Transverse colon (tissue), 4 donors: ENCODE measurements at regions not wholly inside any gene's neighbourhood (a gene's known extent, or its start where the extent isn't known, plus 50 kb on each side); places are given as distances from the start of the nearest gene placed in this dataset.

ENCODE experiments used
- DNase-seq: peaks from one replicate; pipeline ENCODE4 v3.0.0-alpha.2; 2019
- H3K27ac ChIP-seq, 4 donors: fragments of 200-600 bp; sonication (generic); 2 replicates each; pipeline ENCODE4 v1.5.1; 2016 to 2018; ENCODE audit warnings: inconsistent platforms in 4 of 4
- H3K27me3 ChIP-seq: fragments of 200-600 bp; sonication (generic); 2 replicates; pipeline ENCODE4 v1.5.1; 2017; ENCODE audit warnings: inconsistent platforms
- H3K36me3 ChIP-seq, 4 donors: fragments of 200-600 bp; sonication (generic); 2 replicates each; pipeline ENCODE4 v1.5.1; 2017 to 2019; ENCODE audit warnings: inconsistent platforms in 4 of 4
- H3K4me1 ChIP-seq, 4 donors: fragments of 200-600 bp; sonication (generic); 2 replicates each; pipeline ENCODE4 v1.5.1; 2017 to 2020; ENCODE audit warnings: inconsistent platforms in 4 of 4
- H3K4me3 ChIP-seq, 4 donors: fragments of 200-600 bp; sonication (generic); 1 replicate in 1 of 4; 2 replicates in 3 of 4; pipeline versions ENCODE4 v1.5.1 to v1.6.1; 2017 to 2019; ENCODE audit warnings: inconsistent platforms in 4 of 4
- H3K9me3 ChIP-seq, 2 donors: fragments of 200-600 bp; sonication (generic); 2 replicates each; pipeline ENCODE4 v1.5.1; 2017 to 2019; ENCODE audit warnings: inconsistent platforms in 2 of 2
- EP300 ChIP-seq: sonication (generic); formaldehyde crosslinking; IDR thresholded peaks from one replicate; pipeline ENCODE4 v1.6.1; 2017; ENCODE audit warnings: antibody characterized with exemption, low read depth
- POLR2A ChIP-seq: fragments of 450-650 bp; IDR thresholded peaks from one replicate; pipeline ENCODE4 v1.6.1; 2016; ENCODE audit warnings: antibody characterized with exemption, mild to moderate bottlenecking, moderate library complexity
- POLR2AphosphoS5 ChIP-seq, 3 donors: sonication (generic); formaldehyde crosslinking; IDR thresholded peaks; one replicate each; pipeline ENCODE4 v1.6.1; 2016; ENCODE audit warnings: antibody characterized with exemption in 3 of 3
- WGBS, 2 donors: methylation state at CpG; one replicate each; pipeline ENCODE4 v1.1.5; 2018; ENCODE audit warnings: low coverage in 1 of 2; 5-methylcytosine and 5-hydroxymethylcytosine counted together
- in situ Hi-C, 4 donors: fragments of 200-750 bp; cut with MboI; loops; one replicate each; pipeline versions ENCODE4 v1.15.0 to v1.15.1; 2017; ENCODE audit warnings: low sequenced_read_pairs in 3 of 4, low pct_ligation_motif_present in 1 of 4, low pct_unique_long_range_greater_than_20kb in 1 of 4
- intact Hi-C: fragments of 100-400 bp; cut with DNase I; formaldehyde crosslinking; loops from one replicate; pipeline ENCODE4 v1.15.1; 2023; ENCODE audit warnings: low total_unique reads
- TF ChIP-seq, protein P1 (sequence below), 5 experiments: fragments of 200-600 bp in 3 of 5; fragments of 450-650 bp in 2 of 5; sonication (generic) in 3 of 5; IDR thresholded peaks; 1 replicate in 2 of 5; 2 replicates in 3 of 5; pipeline ENCODE4 v1.5.1; 2016 to 2017; ENCODE audit warnings: antibody characterized with exemption in 5 of 5, inconsistent platforms in 3 of 5, mild to moderate bottlenecking in 2 of 5, moderate library complexity in 1 of 5

DNA sequence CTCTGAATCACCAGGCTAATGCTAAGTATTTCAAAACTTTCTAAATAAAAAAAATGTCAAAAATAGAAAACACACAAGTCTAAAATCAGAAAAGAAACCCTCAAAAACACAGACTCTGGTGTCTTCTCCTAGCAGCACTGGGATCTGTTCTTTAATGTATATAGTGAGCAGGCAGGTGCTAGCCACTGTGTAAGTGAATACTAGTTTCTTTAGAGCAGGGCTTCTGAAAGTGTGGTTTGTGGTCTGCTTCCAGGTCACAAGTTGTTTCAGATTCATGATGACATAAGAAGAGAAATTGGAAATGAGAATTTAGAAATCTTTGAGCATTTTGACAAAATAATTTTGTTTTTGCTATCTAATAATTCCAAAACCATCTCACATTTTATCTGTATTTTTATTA lies 763.1 kb downstream of the USP25 start:
- H3K27me3 ChIP-seq = no peaks in the 10 kb centered on the region
- H3K4me1 ChIP-seq = no peaks in the 10 kb centered on the region
- in situ Hi-C loops = no loop called here
- no peak overlapping the region for H3K4me3 ChIP-seq
- no peaks in the 10 kb centered on the region for H3K9me3 ChIP-seq
- intact Hi-C loops = no loop called here
- TF ChIP-seq EP300 (no peak), POLR2A (no peak), POLR2AphosphoS5 (IDR thresholded peaks at IDR 0.05) (no peak)
- TF ChIP-seq, protein P1, sequence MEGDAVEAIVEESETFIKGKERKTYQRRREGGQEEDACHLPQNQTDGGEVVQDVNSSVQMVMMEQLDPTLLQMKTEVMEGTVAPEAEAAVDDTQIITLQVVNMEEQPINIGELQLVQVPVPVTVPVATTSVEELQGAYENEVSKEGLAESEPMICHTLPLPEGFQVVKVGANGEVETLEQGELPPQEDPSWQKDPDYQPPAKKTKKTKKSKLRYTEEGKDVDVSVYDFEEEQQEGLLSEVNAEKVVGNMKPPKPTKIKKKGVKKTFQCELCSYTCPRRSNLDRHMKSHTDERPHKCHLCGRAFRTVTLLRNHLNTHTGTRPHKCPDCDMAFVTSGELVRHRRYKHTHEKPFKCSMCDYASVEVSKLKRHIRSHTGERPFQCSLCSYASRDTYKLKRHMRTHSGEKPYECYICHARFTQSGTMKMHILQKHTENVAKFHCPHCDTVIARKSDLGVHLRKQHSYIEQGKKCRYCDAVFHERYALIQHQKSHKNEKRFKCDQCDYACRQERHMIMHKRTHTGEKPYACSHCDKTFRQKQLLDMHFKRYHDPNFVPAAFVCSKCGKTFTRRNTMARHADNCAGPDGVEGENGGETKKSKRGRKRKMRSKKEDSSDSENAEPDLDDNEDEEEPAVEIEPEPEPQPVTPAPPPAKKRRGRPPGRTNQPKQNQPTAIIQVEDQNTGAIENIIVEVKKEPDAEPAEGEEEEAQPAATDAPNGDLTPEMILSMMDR (IDR thresholded peaks at IDR 0.05) = no peak
- H3K27ac ChIP-seq = no peak overlapping the region
- DNase-seq = no peak
- H3K36me3 ChIP-seq = no peaks in the 10 kb centered on the region

GRCh38 chr21:16496609-16497008 lies 766.8 kb downstream of the USP25 start:
- Histone ChIP-seq H3K27ac (no peak overlapping the region), H3K36me3 (no peaks in the 10 kb centered on the region), H3K27me3 (no peaks in the 10 kb centered on the region), H3K4me1 (no peaks in the 10 kb centered on the region), H3K9me3 (no peaks in the 10 kb centered on the region), H3K4me3 (no peak overlapping the region)
- no peak for DNase-seq
- intact Hi-C loops (no loop called here), in situ Hi-C loops (no loop called here)
- TF ChIP-seq EP300 (no peak), POLR2AphosphoS5 (IDR thresholded peaks at IDR 0.05) (no peak), POLR2A (no peak)
- TF ChIP-seq, protein P1 (IDR thresholded peaks at IDR 0.05) = no peak
- 77 to 79% methylated on average over 2 of the region's 2 CpGs for WGBS, 2 donors

DNA sequence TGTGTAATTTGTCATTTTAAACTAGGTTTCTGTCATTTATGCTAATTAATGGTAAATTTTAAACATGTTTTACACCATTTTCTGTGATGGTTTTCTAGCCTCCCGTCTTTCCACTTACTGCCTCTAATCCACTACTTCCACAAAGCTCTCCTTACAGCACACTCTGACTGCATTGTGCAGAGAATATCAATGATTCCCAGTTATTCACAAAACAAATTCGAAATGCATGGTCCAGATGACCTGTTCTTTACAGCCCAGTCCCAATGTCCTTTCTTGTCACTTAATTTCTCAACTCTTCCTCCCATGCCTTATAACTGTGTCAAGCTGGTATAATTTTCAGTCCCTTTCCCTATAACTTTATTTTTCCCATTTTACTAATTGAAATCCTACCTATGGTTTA lies 770.5 kb downstream of the USP25 start:
- Histone ChIP-seq H3K4me1 (no peaks in the 10 kb centered on the region), H3K36me3 (no peaks in the 10 kb centered on the region), H3K9me3 (no peaks in the 10 kb centered on the region), H3K4me3 (no peak overlapping the region), H3K27me3 (no peaks in the 10 kb centered on the region), H3K27ac (no peak overlapping the region)
- intact Hi-C loops (no loop called here), in situ Hi-C loops (no loop called here)
- DNase-seq = no peak
- WGBS, 2 donors = 46 to 58% methylated on average over 2 of the region's 2 CpGs
- TF ChIP-seq, protein P1 (IDR thresholded peaks at IDR 0.05) = no peak
- no peak for TF ChIP-seq POLR2AphosphoS5 (IDR thresholded peaks at IDR 0.05)
- TF ChIP-seq EP300 = no peak
- no peak for TF ChIP-seq POLR2A

DNA sequence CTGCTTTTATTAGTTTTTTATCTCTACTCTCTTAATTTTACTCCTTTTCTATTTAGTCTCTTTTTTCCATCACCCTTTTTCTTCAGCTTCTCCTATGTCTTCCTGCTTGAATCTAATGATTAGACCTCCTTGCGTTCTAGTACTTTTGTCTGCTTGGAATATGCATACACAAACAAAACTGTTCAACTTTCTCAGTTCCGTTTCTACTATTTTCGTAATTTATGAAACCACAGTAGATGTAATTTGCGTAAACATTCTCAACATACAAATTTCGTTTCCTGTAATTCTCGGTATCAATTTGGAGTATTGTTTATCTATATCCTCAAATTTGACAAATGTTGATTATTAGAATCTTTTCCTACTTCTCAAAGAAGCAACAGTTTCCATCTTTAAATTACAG lies 772.5 kb downstream of the USP25 start:
- intact Hi-C loops (no loop called here), in situ Hi-C loops (no loop called here)
- no peak for DNase-seq
- Histone ChIP-seq H3K4me1 (no peaks in the 10 kb centered on the region), H3K27me3 (no peaks in the 10 kb centered on the region), H3K27ac (no peak overlapping the region), H3K9me3 (no peaks in the 10 kb centered on the region), H3K4me3 (no peak overlapping the region), H3K36me3 (no peaks in the 10 kb centered on the region)
- 80 to 84% methylated on average over 6 of the region's 6 CpGs for WGBS, 2 donors
- TF ChIP-seq EP300 = no peak
- TF ChIP-seq, protein P1 (IDR thresholded peaks at IDR 0.05) = no peak
- TF ChIP-seq POLR2A = no peak
- TF ChIP-seq POLR2AphosphoS5 (IDR thresholded peaks at IDR 0.05) = no peak
